GM23338 (cell line): ENCODE measurements at regions not wholly inside any gene's neighbourhood (a gene's known extent, or its start where the extent isn't known, plus 50 kb on each side); places are given as distances from the start of the nearest gene placed in this dataset.

Experiments used
- ATAC-seq: fragments of 200-7000 bp; cut with Tn5 transposase; 3 replicates; pipeline ENCODE4 v1.9.1; 2020
- DNase-seq: peaks from one replicate; pipeline ENCODE4 v3.0.0-alpha.2; 2015; ENCODE audit warnings: low spot score
- H2AFZ ChIP-seq: fragments of 200-600 bp; sonication (generic); 2 replicates; pipeline ENCODE4 v1.8.0; 2016; ENCODE audit warnings: antibody characterized with exemption, mild to moderate bottlenecking, moderate library complexity
- H3F3A ChIP-seq: fragments of 200-600 bp; sonication (generic); replicated peaks from 2 replicates; pipeline ENCODE4 v1.8.0; 2017; ENCODE audit warnings: antibody characterized with exemption, mixed run types, low read depth
- H3K27ac ChIP-seq: fragments of 200-600 bp; sonication (generic); 2 replicates; pipeline ENCODE4 v1.6.1; 2016; ENCODE audit warnings: low read depth
- H3K27me3 ChIP-seq: fragments of 200-600 bp; sonication (generic); 2 replicates; pipeline ENCODE4 v1.8.0; 2016; ENCODE audit warnings: mild to moderate bottlenecking, mixed run types, moderate library complexity; ENCODE audit not compliant: insufficient read depth
- H3K36me3 ChIP-seq: fragments of 200-600 bp; sonication (generic); 2 replicates; pipeline ENCODE4 v1.8.0; 2016; ENCODE audit warnings: mild to moderate bottlenecking; ENCODE audit not compliant: insufficient read depth
- H3K4me1 ChIP-seq: fragments of 200-600 bp; sonication (generic); 2 replicates; pipeline ENCODE4 v1.8.0; 2016; ENCODE audit warnings: mild to moderate bottlenecking, moderate library complexity; ENCODE audit not compliant: insufficient read depth
- H3K4me2 ChIP-seq: fragments of 200-600 bp; sonication (generic); 2 replicates; pipeline ENCODE4 v1.7.1; 2017; ENCODE audit warnings: mixed run types
- H3K4me3 ChIP-seq: fragments of 200-600 bp; sonication (generic); 2 replicates; pipeline ENCODE4 v1.6.1; 2016; ENCODE audit warnings: mixed run types
- H3K79me2 ChIP-seq: fragments of 200-600 bp; sonication (generic); replicated peaks from 2 replicates; pipeline ENCODE4 v1.8.0; 2017; ENCODE audit warnings: mild to moderate bottlenecking; ENCODE audit not compliant: insufficient read depth
- H3K9me2 ChIP-seq: fragments of 200-600 bp; sonication (generic); 2 replicates; pipeline ENCODE4 v1.8.0; 2017; ENCODE audit not compliant: insufficient read depth
- H4K20me1 ChIP-seq: fragments of 200-600 bp; sonication (generic); replicated peaks from 2 replicates; pipeline ENCODE4 v1.8.0; 2017; ENCODE audit warnings: mild to moderate bottlenecking; ENCODE audit not compliant: insufficient read depth
- H3K27ac Mint-ChIP-seq: 2 replicates; pipeline ENCODE4 v1.8.0; 2020; ENCODE audit warnings: inconsistent platforms, mild to moderate bottlenecking, moderate library complexity, mixed read lengths
- H3K27me3 Mint-ChIP-seq: 3 replicates; pipeline ENCODE4 v1.8.0; 2022; ENCODE audit warnings: low read depth, mild to moderate bottlenecking, moderate library complexity, mixed read lengths, inconsistent platforms; ENCODE audit not compliant: insufficient read depth, poor library complexity
- H3K36me3 Mint-ChIP-seq: 3 replicates; pipeline ENCODE4 v1.8.0; 2021; ENCODE audit warnings: low read depth, mild to moderate bottlenecking, inconsistent platforms, moderate library complexity, mixed read lengths
- H3K4me1 Mint-ChIP-seq: 3 replicates; pipeline ENCODE4 v1.8.0; 2020; ENCODE audit warnings: mild to moderate bottlenecking, inconsistent platforms, mixed read lengths
- H3K4me3 Mint-ChIP-seq: 3 replicates; pipeline ENCODE4 v1.8.0; 2021; ENCODE audit warnings: moderate library complexity, mild to moderate bottlenecking, inconsistent platforms, mixed read lengths
- H3K9me3 Mint-ChIP-seq: 3 replicates; pipeline ENCODE4 v1.8.0; 2020; ENCODE audit warnings: moderate library complexity, mild to moderate bottlenecking, inconsistent platforms, mixed read lengths
- CREB1 ChIP-seq: fragments of 250-450 bp; sonication (Bioruptor Pico); IDR thresholded peaks from 2 replicates; pipeline ENCODE4 v1.5.0; 2020; ENCODE audit warnings: low read depth, mild to moderate bottlenecking, moderate library complexity
- CTCF ChIP-seq, 2 experiments: fragments of 200-600 bp in 1 of 2; sonication (generic) in 1 of 2; conservative IDR thresholded peaks; 2 replicates each; pipeline versions ENCODE4 v1.5.1 to v1.6.1; 2016 to 2017; ENCODE audit warnings: antibody characterized with exemption in 2 of 2, low read depth in 2 of 2, mild to moderate bottlenecking in 2 of 2, moderate library complexity in 1 of 2
- EZH2 ChIP-seq: fragments of 200-600 bp; sonication (generic); IDR thresholded peaks from one replicate; pipeline ENCODE4 v1.8.0; 2017; ENCODE audit warnings: antibody characterized with exemption, mild to moderate bottlenecking, low read depth; ENCODE audit not compliant: unreplicated experiment
- EZH2phosphoT487 ChIP-seq: fragments of 200-600 bp; sonication (generic); IDR thresholded peaks from one replicate; pipeline ENCODE4 v1.8.1; 2018; ENCODE audit warnings: antibody characterized with exemption; ENCODE audit not compliant: unreplicated experiment
- JUNB ChIP-seq: IDR thresholded peaks from one replicate; pipeline ENCODE4 v1.6.1; 2016; ENCODE audit warnings: antibody characterized with exemption; ENCODE audit not compliant: unreplicated experiment
- NANOG ChIP-seq: IDR thresholded peaks from 2 replicates; pipeline ENCODE4 v1.6.1; 2016; ENCODE audit warnings: antibody characterized with exemption, borderline replicate concordance
- POLR2AphosphoS5 ChIP-seq: IDR thresholded peaks from 2 replicates; pipeline ENCODE4 v1.6.1; 2016; ENCODE audit warnings: antibody characterized with exemption, low read depth
- STAT1 ChIP-seq: IDR thresholded peaks from one replicate; pipeline ENCODE4 v1.6.1; 2016; ENCODE audit warnings: antibody characterized with exemption; ENCODE audit not compliant: unreplicated experiment
- ZNF114 ChIP-seq: fragments of 250-450 bp; sonication (Bioruptor Pico); IDR thresholded peaks from 2 replicates; pipeline ENCODE4 v1.5.0; 2020; ENCODE audit warnings: mild to moderate bottlenecking, moderate library complexity
- ZNF331 ChIP-seq: fragments of 250-450 bp; sonication (Bioruptor Pico); IDR thresholded peaks from 2 replicates; pipeline ENCODE4 v1.5.0; 2020; ENCODE audit warnings: low read depth, mild to moderate bottlenecking, moderate library complexity
- TF ChIP-seq, protein P1 (sequence below): IDR thresholded peaks from one replicate; pipeline ENCODE4 v1.6.1; 2018; ENCODE audit warnings: antibody characterized with exemption; ENCODE audit not compliant: unreplicated experiment
- TF ChIP-seq, protein P2 (sequence below): IDR thresholded peaks from 2 replicates; pipeline ENCODE4 v1.6.1; 2016; ENCODE audit warnings: antibody characterized with exemption
- TF ChIP-seq, protein P3 (sequence below): fragments of 250-450 bp; sonication (Bioruptor Pico); IDR thresholded peaks from 2 replicates; pipeline ENCODE4 v1.5.0; 2020; ENCODE audit warnings: mild to moderate bottlenecking, moderate library complexity

- H3K4me1 Mint-ChIP-seq = peaks cover 6% of the 10 kb centered on the region
- H4K20me1 ChIP-seq = no peaks in the 10 kb centered on the region
- H3K4me3 ChIP-seq = no peak overlapping the region
- H3K36me3 ChIP-seq = no peaks in the 10 kb centered on the region
- ATAC-seq (no peak), DNase-seq (no peak)
- no peaks in the 10 kb centered on the region for H3K36me3 Mint-ChIP-seq
- H3K27ac Mint-ChIP-seq = no peak overlapping the region
- H3K27me3 ChIP-seq = no peaks in the 10 kb centered on the region
- no peak overlapping the region for H3K27ac ChIP-seq
- no peaks in the 10 kb centered on the region for H3K4me1 ChIP-seq
- H3F3A ChIP-seq = no peaks in the 10 kb centered on the region
- H3K9me2 ChIP-seq = 0 out of 2 replicates have a peak, but pooled peaks cover 4% of the 10 kb centered on the region
- no peak overlapping the region for H3K4me3 Mint-ChIP-seq
- H3K27me3 Mint-ChIP-seq = peaks cover 4% of the 10 kb centered on the region
- no peak overlapping the region for H3K4me2 ChIP-seq
- no peak overlapping the region for H2AFZ ChIP-seq
- no peaks in the 10 kb centered on the region for H3K9me3 Mint-ChIP-seq
- TF ChIP-seq, protein P1, sequence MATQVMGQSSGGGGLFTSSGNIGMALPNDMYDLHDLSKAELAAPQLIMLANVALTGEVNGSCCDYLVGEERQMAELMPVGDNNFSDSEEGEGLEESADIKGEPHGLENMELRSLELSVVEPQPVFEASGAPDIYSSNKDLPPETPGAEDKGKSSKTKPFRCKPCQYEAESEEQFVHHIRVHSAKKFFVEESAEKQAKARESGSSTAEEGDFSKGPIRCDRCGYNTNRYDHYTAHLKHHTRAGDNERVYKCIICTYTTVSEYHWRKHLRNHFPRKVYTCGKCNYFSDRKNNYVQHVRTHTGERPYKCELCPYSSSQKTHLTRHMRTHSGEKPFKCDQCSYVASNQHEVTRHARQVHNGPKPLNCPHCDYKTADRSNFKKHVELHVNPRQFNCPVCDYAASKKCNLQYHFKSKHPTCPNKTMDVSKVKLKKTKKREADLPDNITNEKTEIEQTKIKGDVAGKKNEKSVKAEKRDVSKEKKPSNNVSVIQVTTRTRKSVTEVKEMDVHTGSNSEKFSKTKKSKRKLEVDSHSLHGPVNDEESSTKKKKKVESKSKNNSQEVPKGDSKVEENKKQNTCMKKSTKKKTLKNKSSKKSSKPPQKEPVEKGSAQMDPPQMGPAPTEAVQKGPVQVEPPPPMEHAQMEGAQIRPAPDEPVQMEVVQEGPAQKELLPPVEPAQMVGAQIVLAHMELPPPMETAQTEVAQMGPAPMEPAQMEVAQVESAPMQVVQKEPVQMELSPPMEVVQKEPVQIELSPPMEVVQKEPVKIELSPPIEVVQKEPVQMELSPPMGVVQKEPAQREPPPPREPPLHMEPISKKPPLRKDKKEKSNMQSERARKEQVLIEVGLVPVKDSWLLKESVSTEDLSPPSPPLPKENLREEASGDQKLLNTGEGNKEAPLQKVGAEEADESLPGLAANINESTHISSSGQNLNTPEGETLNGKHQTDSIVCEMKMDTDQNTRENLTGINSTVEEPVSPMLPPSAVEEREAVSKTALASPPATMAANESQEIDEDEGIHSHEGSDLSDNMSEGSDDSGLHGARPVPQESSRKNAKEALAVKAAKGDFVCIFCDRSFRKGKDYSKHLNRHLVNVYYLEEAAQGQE = no peak
- TF ChIP-seq JUNB = no peak
- no peak for TF ChIP-seq CTCF (conservative IDR thresholded peaks at IDR 0.05; ENCODE audit: low read depth in 2 of 2)
- no peak for TF ChIP-seq CREB1 (CRISPR knock-in tag)
- TF ChIP-seq EZH2phosphoT487 = no peak
- no peak for TF ChIP-seq POLR2AphosphoS5
- no peak for TF ChIP-seq ZNF331 (CRISPR knock-in tag)
- TF ChIP-seq, protein P2, sequence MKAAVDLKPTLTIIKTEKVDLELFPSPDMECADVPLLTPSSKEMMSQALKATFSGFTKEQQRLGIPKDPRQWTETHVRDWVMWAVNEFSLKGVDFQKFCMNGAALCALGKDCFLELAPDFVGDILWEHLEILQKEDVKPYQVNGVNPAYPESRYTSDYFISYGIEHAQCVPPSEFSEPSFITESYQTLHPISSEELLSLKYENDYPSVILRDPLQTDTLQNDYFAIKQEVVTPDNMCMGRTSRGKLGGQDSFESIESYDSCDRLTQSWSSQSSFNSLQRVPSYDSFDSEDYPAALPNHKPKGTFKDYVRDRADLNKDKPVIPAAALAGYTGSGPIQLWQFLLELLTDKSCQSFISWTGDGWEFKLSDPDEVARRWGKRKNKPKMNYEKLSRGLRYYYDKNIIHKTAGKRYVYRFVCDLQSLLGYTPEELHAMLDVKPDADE = no peak
- TF ChIP-seq, protein P3, sequence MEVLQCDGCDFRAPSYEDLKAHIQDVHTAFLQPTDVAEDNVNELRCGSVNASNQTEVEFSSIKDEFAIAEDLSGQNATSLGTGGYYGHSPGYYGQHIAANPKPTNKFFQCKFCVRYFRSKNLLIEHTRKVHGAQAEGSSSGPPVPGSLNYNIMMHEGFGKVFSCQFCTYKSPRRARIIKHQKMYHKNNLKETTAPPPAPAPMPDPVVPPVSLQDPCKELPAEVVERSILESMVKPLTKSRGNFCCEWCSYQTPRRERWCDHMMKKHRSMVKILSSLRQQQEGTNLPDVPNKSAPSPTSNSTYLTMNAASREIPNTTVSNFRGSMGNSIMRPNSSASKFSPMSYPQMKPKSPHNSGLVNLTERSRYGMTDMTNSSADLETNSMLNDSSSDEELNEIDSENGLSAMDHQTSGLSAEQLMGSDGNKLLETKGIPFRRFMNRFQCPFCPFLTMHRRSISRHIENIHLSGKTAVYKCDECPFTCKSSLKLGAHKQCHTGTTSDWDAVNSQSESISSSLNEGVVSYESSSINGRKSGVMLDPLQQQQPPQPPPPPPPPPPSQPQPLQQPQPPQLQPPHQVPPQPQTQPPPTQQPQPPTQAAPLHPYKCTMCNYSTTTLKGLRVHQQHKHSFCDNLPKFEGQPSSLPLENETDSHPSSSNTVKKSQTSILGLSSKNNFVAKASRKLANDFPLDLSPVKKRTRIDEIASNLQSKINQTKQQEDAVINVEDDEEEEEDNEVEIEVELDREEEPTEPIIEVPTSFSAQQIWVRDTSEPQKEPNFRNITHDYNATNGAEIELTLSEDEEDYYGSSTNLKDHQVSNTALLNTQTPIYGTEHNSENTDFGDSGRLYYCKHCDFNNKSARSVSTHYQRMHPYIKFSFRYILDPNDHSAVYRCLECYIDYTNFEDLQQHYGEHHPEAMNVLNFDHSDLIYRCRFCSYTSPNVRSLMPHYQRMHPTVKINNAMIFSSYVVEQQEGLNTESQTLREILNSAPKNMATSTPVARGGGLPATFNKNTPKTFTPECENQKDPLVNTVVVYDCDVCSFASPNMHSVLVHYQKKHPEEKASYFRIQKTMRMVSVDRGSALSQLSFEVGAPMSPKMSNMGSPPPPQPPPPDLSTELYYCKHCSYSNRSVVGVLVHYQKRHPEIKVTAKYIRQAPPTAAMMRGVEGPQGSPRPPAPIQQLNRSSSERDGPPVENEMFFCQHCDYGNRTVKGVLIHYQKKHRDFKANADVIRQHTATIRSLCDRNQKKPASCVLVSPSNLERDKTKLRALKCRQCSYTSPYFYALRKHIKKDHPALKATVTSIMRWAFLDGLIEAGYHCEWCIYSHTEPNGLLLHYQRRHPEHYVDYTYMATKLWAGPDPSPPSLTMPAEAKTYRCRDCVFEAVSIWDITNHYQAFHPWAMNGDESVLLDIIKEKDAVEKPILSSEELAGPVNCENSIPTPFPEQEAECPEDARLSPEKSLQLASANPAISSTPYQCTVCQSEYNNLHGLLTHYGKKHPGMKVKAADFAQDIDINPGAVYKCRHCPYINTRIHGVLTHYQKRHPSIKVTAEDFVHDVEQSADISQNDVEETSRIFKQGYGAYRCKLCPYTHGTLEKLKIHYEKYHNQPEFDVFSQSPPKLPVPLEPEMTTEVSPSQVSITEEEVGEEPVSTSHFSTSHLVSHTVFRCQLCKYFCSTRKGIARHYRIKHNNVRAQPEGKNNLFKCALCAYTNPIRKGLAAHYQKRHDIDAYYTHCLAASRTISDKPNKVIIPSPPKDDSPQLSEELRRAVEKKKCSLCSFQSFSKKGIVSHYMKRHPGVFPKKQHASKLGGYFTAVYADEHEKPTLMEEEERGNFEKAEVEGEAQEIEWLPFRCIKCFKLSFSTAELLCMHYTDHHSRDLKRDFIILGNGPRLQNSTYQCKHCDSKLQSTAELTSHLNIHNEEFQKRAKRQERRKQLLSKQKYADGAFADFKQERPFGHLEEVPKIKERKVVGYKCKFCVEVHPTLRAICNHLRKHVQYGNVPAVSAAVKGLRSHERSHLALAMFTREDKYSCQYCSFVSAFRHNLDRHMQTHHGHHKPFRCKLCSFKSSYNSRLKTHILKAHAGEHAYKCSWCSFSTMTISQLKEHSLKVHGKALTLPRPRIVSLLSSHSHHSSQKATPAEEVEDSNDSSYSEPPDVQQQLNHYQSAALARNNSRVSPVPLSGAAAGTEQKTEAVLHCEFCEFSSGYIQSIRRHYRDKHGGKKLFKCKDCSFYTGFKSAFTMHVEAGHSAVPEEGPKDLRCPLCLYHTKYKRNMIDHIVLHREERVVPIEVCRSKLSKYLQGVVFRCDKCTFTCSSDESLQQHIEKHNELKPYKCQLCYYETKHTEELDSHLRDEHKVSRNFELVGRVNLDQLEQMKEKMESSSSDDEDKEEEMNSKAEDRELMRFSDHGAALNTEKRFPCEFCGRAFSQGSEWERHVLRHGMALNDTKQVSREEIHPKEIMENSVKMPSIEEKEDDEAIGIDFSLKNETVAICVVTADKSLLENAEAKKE (CRISPR knock-in tag) = no peak
- TF ChIP-seq NANOG = no peak
- TF ChIP-seq ZNF114 (CRISPR knock-in tag) = no peak
- no peak for TF ChIP-seq STAT1
- TF ChIP-seq EZH2 = no peak
- H3K79me2 ChIP-seq = no peaks in the 10 kb centered on the region
Measured at GRCh38 chr2:38491436-38491835, 111.3 kb downstream of the HNRNPLL start.
